Body of pancreas (tissue), 4 donors: ENCODE measurements at regions not wholly inside any gene's neighbourhood (a gene's known extent, or its start where the extent isn't known, plus 50 kb on each side); places are given as distances from the start of the nearest gene placed in this dataset.

Experiments
- ATAC-seq: fragments of 150-250 bp; one replicate; pipeline ENCODE4 v1.9.1; 2016
- DNase-seq, 4 donors: peaks; one replicate each; pipeline ENCODE4 v3.0.0-alpha.2; 2019
- H3K27ac ChIP-seq, 4 donors: fragments of 200-600 bp; sonication (generic); 1 replicate in 3 of 4; 2 replicates in 1 of 4; pipeline versions ENCODE4 v1.5.1 to v1.6.1; 2016 to 2019; ENCODE audit warnings: mild to moderate bottlenecking in 1 of 4, mixed read lengths in 1 of 4, moderate library complexity in 1 of 4
- H3K27me3 ChIP-seq, 2 donors: fragments of 200-600 bp; sonication (generic); one replicate each; pipeline ENCODE4 v1.6.0; 2016; ENCODE audit warnings: mild to moderate bottlenecking in 1 of 2
- H3K36me3 ChIP-seq, 2 donors: fragments of 200-600 bp; sonication (generic); replicated peaks in 1 of 2; 2 replicates each; pipeline ENCODE4 v1.5.1; 2016; ENCODE audit warnings: low read depth in 2 of 2; ENCODE audit not compliant: insufficient read depth in 1 of 2
- H3K4me1 ChIP-seq: fragments of 200-600 bp; sonication (generic); one replicate; pipeline ENCODE4 v1.6.0; 2016
- H3K4me3 ChIP-seq, 2 donors: fragments of 200-600 bp; sonication (generic); 1 replicate in 1 of 2; 2 replicates in 1 of 2; pipeline ENCODE4 v1.5.1; 2016 to 2019
- H3K9me3 ChIP-seq, 3 donors: fragments of 200-600 bp; sonication (generic); 1 replicate in 2 of 3; 2 replicates in 1 of 3; pipeline ENCODE4 v1.5.1; 2016
- POLR2A ChIP-seq, 3 donors: fragments of 450-650 bp; IDR thresholded peaks; one replicate each; pipeline ENCODE4 v1.6.1; 2016; ENCODE audit warnings: antibody characterized with exemption in 3 of 3, mild to moderate bottlenecking in 2 of 3
- WGBS, 2 donors: methylation state at CpG; one replicate each; pipeline ENCODE4 v1.1.5; 2017; 5-methylcytosine and 5-hydroxymethylcytosine counted together
- intact Hi-C: fragments of 100-400 bp; cut with DNase I; formaldehyde crosslinking; loops from one replicate; pipeline ENCODE4 v1.15.1; 2023
- TF ChIP-seq, protein P1 (sequence below), 7 experiments: fragments of 450-650 bp in 4 of 7; fragments of 200-600 bp in 3 of 7; sonication (generic) in 3 of 7; IDR thresholded peaks; one replicate each; pipeline ENCODE4 v1.5.1; 2016 to 2019; ENCODE audit warnings: antibody characterized with exemption in 7 of 7

GRCh38 chr10:3514691-3515090 lies 270.3 kb downstream of the KLF6 start:
- no peak overlapping the region for H3K4me3 ChIP-seq
- no peak for DNase-seq
- WGBS, 2 donors: 65 to 79% methylated on average over 7 of the region's 7 CpGs
- no peaks in the 10 kb centered on the region for H3K27me3 ChIP-seq
- no peaks in the 10 kb centered on the region for H3K9me3 ChIP-seq
- no peak for TF ChIP-seq POLR2A (IDR thresholded peaks at IDR 0.05)
- TF ChIP-seq, protein P1, sequence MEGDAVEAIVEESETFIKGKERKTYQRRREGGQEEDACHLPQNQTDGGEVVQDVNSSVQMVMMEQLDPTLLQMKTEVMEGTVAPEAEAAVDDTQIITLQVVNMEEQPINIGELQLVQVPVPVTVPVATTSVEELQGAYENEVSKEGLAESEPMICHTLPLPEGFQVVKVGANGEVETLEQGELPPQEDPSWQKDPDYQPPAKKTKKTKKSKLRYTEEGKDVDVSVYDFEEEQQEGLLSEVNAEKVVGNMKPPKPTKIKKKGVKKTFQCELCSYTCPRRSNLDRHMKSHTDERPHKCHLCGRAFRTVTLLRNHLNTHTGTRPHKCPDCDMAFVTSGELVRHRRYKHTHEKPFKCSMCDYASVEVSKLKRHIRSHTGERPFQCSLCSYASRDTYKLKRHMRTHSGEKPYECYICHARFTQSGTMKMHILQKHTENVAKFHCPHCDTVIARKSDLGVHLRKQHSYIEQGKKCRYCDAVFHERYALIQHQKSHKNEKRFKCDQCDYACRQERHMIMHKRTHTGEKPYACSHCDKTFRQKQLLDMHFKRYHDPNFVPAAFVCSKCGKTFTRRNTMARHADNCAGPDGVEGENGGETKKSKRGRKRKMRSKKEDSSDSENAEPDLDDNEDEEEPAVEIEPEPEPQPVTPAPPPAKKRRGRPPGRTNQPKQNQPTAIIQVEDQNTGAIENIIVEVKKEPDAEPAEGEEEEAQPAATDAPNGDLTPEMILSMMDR (IDR thresholded peaks at IDR 0.05): no peak
- H3K36me3 ChIP-seq: no peaks in the 10 kb centered on the region
- no peak for ATAC-seq
- intact Hi-C loops: no loop called here
- H3K27ac ChIP-seq: no peak overlapping the region
- no peaks in the 10 kb centered on the region for H3K4me1 ChIP-seq

- intact Hi-C loops: no loop called here
- 70 to 73% methylated on average over 8 of the region's 8 CpGs for WGBS, 2 donors
- Histone ChIP-seq H3K27ac (no peak overlapping the region), H3K4me3 (no peak overlapping the region), H3K9me3 (no peaks in the 10 kb centered on the region), H3K4me1 (no peaks in the 10 kb centered on the region), H3K27me3 (no peaks in the 10 kb centered on the region), H3K36me3 (no peaks in the 10 kb centered on the region)
- no peak for TF ChIP-seq POLR2A (IDR thresholded peaks at IDR 0.05)
- TF ChIP-seq, protein P1 (IDR thresholded peaks at IDR 0.05): no peak
- ATAC-seq (no peak), DNase-seq (no peak)
These were observed 272.7 kb downstream of the KLF6 start for GRCh38 chr10:3512263-3512662.

DNA sequence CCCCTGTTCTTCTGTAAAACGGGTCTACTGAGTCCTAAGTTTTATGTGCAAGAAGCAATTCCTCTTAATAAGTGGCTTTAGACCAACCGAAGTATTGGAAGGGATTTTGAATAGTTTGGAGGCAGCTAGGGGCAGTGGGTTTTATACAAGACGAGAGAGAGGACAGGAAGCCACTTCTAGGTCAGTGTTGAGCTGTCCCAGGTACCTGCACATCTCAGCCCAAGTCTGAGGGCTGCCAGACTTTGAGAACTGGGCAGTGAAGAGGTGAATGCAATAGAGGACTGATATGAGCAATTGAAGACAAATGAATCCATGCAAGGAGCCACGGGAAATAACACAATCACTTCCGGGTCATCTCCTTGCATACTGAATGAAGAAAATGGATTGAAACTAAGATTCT lies 273.5 kb downstream of the KLF6 start:
- no peak for ATAC-seq
- TF ChIP-seq, protein P1 (IDR thresholded peaks at IDR 0.05): no peak
- no peak for TF ChIP-seq POLR2A (IDR thresholded peaks at IDR 0.05)
- 57 to 58% methylated on average over 5 of the region's 5 CpGs for WGBS, 2 donors
- no peaks in the 10 kb centered on the region for H3K9me3 ChIP-seq
- H3K27me3 ChIP-seq: no peaks in the 10 kb centered on the region
- no peaks in the 10 kb centered on the region for H3K36me3 ChIP-seq
- no peak overlapping the region for H3K4me3 ChIP-seq
- H3K27ac ChIP-seq: no peak overlapping the region
- DNase-seq: no peak
- intact Hi-C loops: no loop called here
- no peaks in the 10 kb centered on the region for H3K4me1 ChIP-seq

GRCh38 chr10:3510741-3511140 lies 274.3 kb downstream of the KLF6 start:
- no peaks in the 10 kb centered on the region for H3K36me3 ChIP-seq
- intact Hi-C loops: no loop called here
- no peak overlapping the region for H3K27ac ChIP-seq
- TF ChIP-seq, protein P1 (IDR thresholded peaks at IDR 0.05): no peak
- TF ChIP-seq POLR2A (IDR thresholded peaks at IDR 0.05): no peak
- WGBS, 2 donors: 57 to 69% methylated on average over 6 of the region's 6 CpGs
- no peak for DNase-seq
- H3K27me3 ChIP-seq: no peaks in the 10 kb centered on the region
- no peak for ATAC-seq
- H3K4me1 ChIP-seq: no peaks in the 10 kb centered on the region
- H3K9me3 ChIP-seq: no peaks in the 10 kb centered on the region
- H3K4me3 ChIP-seq: no peak overlapping the region

GRCh38 chr10:3509355-3509754 lies 275.7 kb downstream of the KLF6 start:
- 51 to 58% methylated on average over 3 of the region's 3 CpGs for WGBS, 2 donors
- no peaks in the 10 kb centered on the region for H3K4me1 ChIP-seq
- ATAC-seq (no peak), DNase-seq (no peak)
- H3K27me3 ChIP-seq: no peaks in the 10 kb centered on the region
- TF ChIP-seq POLR2A (IDR thresholded peaks at IDR 0.05): no peak
- TF ChIP-seq, protein P1 (IDR thresholded peaks at IDR 0.05): no peak
- no peaks in the 10 kb centered on the region for H3K9me3 ChIP-seq
- H3K36me3 ChIP-seq: no peaks in the 10 kb centered on the region
- H3K4me3 ChIP-seq: no peak overlapping the region
- intact Hi-C loops: no loop called here
- no peak overlapping the region for H3K27ac ChIP-seq
